Mucosa of descending colon (tissue), 3 donors: ENCODE measurements at regions not wholly inside any gene's neighbourhood (a gene's known extent, or its start where the extent isn't known, plus 50 kb on each side); places are given as distances from the start of the nearest gene placed in this dataset.

Source experiments
- ATAC-seq: fragments of 200-7000 bp; cut with Tn5 transposase; one replicate; pipeline ENCODE4 v1.9.1; 2020; ENCODE audit warnings: mild to moderate bottlenecking, moderate library complexity
- DNase-seq, 3 donors: peaks; one replicate each; pipeline ENCODE4 v3.0.0-alpha.2; 2020
- H3K36me3 ChIP-seq: fragments of 200-600 bp; one replicate; pipeline ENCODE4 v1.8.0; 2021; ENCODE audit warnings: low read depth, mild to moderate bottlenecking
- H3K4me1 ChIP-seq: fragments of 200-600 bp; one replicate; pipeline ENCODE4 v1.8.0; 2021; ENCODE audit warnings: low read depth, mild to moderate bottlenecking
- H3K4me3 ChIP-seq: fragments of 200-600 bp; one replicate; pipeline ENCODE4 v1.8.0; 2021; ENCODE audit warnings: mild to moderate bottlenecking
- H3K9me3 ChIP-seq: fragments of 200-600 bp; one replicate; pipeline ENCODE4 v1.8.0; 2021; ENCODE audit warnings: mild to moderate bottlenecking
- intact Hi-C, 2 donors: fragments of 100-400 bp; cut with DNase I in 1 of 2; cut with micrococcal nuclease in 1 of 2; formaldehyde crosslinking; loops; one replicate each; pipeline versions ENCODE4 v1.11.0 to v1.11.1; 2022; cut with DNase I, micrococcal nuclease
- TF ChIP-seq, protein P1 (sequence below): fragments of 200-600 bp; IDR thresholded peaks from one replicate; pipeline ENCODE4 v1.8.0; 2022; ENCODE audit warnings: antibody characterized with exemption, mild to moderate bottlenecking
- donor health status: DM: no; HTN: no; CAD: no; lungs with moderate emphysema.
- donor health status: DM: no; HTN: no; CAD: no.
- donor health status: DM: no; HTN: yes; CAD: no.

DNA sequence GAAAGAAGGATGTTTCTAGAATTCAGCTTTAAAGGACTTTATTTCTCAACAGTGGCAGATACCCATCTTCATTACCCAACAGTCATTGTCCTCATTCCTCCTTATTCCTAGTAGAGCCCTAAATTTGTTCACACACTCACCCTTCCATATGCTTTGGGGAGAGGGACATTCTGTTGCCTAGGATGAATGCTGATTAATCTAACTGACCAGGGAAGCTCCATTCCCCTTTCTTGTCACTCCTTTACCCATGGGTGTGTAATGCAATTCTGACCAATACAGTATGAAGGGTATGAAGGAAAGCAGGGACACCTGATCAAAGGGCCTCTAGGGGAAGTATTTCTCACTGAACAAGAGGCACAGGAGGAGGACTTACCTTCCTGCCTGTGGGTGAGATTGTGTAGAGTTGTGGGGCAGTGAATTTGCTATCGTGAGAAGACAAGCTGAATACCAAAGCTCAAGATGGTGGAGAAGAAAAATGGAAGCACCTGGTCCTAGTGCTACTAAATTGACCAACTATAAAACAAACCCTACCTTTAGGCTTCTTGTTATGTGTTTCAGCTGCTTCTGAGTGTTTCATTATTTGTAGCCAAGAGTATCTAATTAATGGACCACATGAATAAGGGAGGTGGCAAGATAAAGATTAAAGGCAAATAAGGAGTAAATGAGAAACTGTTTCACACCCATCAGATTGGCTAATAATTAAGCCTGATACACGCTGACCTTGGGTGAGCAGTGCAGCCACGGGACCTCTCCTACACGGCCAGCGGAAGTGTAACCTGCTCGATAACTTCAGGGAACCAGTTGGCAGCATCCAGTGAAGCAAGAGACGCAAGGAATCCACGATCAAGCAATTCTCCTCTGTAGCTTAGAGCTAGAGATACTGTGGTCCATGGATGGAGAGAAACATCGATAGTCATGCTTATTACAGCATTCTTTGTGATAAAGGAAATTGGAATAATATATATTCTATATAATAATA is 202.3 kb downstream of the MYCN start:
- Histone ChIP-seq H3K36me3 (no peaks in the 10 kb centered on the region), H3K4me1 (no peaks in the 10 kb centered on the region), H3K4me3 (no peak overlapping the region), H3K9me3 (no peaks in the 10 kb centered on the region)
- intact Hi-C loops, result no loop called here
- TF ChIP-seq, protein P1, sequence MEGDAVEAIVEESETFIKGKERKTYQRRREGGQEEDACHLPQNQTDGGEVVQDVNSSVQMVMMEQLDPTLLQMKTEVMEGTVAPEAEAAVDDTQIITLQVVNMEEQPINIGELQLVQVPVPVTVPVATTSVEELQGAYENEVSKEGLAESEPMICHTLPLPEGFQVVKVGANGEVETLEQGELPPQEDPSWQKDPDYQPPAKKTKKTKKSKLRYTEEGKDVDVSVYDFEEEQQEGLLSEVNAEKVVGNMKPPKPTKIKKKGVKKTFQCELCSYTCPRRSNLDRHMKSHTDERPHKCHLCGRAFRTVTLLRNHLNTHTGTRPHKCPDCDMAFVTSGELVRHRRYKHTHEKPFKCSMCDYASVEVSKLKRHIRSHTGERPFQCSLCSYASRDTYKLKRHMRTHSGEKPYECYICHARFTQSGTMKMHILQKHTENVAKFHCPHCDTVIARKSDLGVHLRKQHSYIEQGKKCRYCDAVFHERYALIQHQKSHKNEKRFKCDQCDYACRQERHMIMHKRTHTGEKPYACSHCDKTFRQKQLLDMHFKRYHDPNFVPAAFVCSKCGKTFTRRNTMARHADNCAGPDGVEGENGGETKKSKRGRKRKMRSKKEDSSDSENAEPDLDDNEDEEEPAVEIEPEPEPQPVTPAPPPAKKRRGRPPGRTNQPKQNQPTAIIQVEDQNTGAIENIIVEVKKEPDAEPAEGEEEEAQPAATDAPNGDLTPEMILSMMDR, result no peak
- DNase-seq (no peak), ATAC-seq (no peak)

DNA sequence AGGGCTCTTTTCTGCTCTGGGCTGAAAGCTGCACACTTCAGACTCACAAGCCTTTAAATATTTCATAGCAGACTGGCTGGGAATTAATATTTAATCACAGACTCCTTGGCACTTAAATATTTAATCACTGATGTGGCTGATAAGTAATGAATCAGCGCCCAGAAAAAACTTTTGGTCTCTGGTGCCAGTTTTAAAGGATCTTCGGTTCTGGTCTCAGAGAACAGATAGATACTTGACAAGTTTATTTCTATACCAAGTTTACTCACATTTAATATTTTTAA is 201.2 kb downstream of the MYCN start:
- TF ChIP-seq, protein P1, result no peak
- ATAC-seq (no peak), DNase-seq (no peak)
- intact Hi-C loops, result no loop called here
- no peaks in the 10 kb centered on the region for H3K9me3 ChIP-seq
- H3K4me3 ChIP-seq, result no peak overlapping the region
- H3K4me1 ChIP-seq, result no peaks in the 10 kb centered on the region
- no peaks in the 10 kb centered on the region for H3K36me3 ChIP-seq

DNA sequence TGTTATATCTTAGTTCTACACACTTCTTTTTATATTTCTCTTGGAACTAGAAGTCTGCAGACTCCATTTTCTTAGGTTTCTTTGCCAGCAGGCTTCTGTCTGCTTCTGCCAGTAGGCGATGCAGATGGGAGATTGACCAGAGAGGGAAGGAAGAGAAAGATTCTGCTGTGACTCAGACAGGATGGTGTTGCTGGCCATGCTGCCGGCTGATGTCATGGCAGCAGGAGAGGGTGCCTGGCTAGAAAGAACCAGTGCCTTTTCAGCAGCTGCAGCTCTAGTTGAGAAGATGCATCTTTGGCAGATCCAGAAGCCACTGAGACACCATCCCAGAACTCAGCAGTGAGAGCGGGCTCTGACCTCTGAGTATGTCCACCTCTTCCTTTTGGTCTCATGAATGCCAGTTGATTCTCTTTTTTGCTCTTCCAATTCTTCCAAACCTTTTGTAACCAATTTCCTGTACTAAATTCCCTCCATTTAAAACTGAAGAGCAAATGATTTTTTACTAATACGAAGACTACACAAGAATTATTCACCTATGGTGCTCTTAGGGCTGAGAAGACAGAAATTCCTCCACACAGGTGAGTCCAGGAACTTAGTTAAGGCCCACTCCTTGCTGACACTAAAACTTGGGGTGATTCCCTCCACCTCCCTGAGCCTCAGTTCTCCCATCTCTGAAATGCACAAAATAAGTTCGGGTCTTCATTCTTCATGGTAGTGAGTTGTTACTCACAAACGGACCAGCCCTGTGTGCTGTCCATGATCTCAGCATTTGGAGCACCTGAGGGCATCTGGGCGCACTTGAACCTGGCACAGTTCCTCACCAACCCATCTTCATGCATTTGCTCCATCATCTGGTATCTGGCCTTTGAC is 200.7 kb downstream of the MYCN start:
- no peak overlapping the region for H3K4me3 ChIP-seq
- ATAC-seq (no peak), DNase-seq (no peak)
- H3K36me3 ChIP-seq, result no peaks in the 10 kb centered on the region
- H3K4me1 ChIP-seq, result no peaks in the 10 kb centered on the region
- H3K9me3 ChIP-seq, result no peaks in the 10 kb centered on the region
- intact Hi-C loops, result no loop called here
- TF ChIP-seq, protein P1, result no peak

DNA sequence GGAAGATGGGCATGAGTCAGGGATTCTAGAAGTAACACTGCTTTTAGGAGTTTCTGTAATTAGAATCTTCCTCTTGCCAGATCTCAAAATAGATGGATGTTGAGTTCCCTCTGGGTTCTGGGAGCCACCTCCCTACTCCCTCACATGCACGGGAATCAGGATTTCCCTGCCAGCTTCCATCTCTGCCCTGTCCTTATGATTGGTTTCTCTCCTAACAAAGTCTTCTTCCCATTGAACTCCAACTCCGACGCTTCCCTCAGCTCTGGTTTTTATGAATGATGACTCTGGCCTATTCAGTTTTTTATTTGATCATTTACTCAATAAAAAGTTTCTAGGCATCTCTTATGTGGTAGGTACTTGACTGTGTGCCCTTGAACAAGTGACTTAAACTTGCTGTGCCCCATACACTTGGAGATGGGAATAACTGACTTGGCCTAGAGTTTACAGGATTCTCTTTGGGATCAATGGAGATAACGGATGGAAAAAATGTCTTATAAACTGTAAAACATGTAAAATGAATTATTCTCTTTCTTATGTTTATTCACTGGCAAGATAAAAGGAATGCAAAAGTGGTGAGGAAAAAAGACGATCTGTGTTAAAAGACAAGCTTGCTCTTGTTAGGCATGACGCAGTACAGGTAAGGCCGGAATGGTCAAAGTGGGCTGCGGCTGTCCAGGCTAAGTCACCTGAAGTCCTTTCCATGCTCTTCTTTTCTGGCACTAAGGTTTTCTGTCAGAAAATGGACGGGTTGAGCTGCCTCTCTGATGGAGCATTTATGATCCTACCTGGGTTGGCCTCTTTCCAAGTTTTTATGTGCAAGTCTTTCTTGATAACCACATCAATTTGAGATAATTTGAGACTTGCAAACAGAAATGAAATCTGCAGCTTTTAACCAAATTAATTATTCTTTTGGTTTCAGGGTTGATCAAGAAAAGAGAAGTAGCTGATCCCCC is 199.6 kb downstream of the MYCN start:
- DNase-seq (peak in 1 of 3 donors; percentile 54), ATAC-seq (no peak)
- H3K36me3 ChIP-seq, result no peaks in the 10 kb centered on the region
- H3K9me3 ChIP-seq, result no peaks in the 10 kb centered on the region
- no peaks in the 10 kb centered on the region for H3K4me1 ChIP-seq
- H3K4me3 ChIP-seq, result no peak overlapping the region
- intact Hi-C loops, result no loop called here
- TF ChIP-seq, protein P1, result no peak
